Activated naive CD4-positive, alpha-beta T cell treated with Interleukin-2 at 50 U/mL for 16 hours (primary cell): ENCODE measurements at regions not wholly inside any gene's neighbourhood (a gene's known extent, or its start where the extent isn't known, plus 50 kb on each side); places are given as distances from the start of the nearest gene placed in this dataset.
A peak's percentile ranks its signal among the peaks of the same experiment; 100 is the strongest.
"Not testable (repeated sequence)": the region's sequence is repeated elsewhere in the genome, so short reads cannot be mapped to it uniquely, and the experiment has no call there.

Source experiments
- DNase-seq: peaks from one replicate; pipeline ENCODE4 v3.0.0-alpha.2; 2020

DNA sequence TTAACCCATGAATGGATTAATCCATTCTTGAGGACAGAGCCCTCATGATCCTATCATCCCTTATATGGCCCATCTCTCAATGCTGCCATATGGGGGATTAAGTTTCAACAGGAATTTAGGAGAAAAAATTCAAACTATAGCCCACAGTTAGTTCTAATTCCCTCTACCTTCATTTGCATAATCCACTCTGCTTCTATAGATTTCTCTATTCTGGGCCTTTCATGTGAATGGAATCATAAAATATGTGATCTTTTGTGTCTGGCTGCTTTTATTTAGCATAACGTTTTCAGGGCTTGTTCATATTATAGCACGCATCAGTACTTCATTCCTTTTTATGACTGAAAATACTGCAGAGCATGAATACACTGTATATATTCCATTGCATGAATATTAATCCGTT, 55.4 kb downstream of the CTSL start:
- DNase-seq: no peak

DNA sequence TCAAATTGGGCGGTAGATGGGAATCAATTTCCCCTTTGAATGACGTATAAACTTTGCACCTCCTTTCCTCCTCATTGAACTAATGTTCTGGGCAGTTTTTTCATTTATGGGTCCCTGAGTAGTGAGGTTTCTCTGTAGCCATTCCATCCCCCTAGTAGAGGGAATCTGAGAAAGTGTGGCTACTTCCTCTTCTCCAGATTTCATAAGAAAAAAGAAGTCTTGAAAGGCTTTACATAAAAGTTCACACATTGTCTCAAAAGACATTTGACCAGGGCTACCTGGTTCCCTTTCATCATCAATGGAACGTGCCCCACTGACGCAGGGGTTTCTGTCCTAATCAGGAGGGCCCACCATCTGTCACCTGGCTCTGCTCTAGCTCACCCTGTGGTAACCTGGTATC, 57.3 kb downstream of the CTSL start:
- DNase-seq: no peak

DNA sequence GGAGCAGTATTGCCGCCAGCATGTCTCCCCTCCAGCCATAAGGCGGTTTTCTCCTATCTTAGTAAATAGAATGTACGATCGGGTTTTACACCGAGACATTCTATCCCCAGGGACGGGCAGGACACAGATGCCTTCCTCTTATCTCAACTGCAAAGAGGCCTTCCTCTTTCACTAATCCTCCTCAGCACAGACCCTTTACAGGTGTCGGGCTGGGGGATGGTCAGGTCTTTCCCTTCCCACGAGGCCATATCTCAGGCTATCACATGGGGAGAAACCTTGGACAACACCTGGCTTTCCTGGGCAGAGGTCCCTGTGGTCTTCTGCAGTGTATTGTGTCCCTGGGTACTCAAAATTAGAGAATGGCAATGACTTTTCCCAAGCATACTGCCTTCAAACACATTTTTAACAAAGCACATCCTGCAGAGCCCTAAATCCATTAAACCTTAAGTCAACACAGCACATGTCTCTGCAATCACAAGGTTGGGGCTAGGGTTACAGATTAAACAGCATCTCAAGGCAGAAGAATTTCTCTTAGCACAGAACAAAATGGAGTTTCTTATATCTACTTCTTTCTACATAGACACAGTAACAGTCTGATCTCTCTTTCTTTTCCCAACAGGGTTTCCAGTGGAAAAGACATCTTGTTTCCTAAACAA, 59.5 kb downstream of the CTSL start:
- not testable (repeated sequence) for DNase-seq

DNA sequence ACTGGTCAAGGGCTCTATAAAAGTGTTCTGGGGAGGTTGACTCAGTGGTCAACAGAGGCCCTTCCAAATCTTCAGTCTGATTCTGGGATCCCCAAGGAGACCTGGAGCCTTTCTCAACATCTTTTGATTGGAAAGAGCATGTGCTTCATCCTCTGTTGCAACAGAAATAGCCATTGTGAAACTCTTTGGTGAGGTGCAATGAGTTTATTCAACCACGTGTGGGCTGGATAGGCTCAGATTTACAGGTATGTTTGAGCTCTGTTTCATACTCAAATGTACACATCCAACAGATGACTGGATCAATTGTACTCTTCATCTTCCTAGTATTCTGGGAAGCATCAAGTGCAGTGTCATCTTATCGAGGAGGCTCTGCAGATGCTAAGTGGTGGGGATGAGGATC, 60.5 kb downstream of the CTSL start:
- no peak for DNase-seq

- no peak for DNase-seq
These were observed 61.0 kb downstream of the CTSL start for GRCh38 chr9:87786876-87787275.

DNA sequence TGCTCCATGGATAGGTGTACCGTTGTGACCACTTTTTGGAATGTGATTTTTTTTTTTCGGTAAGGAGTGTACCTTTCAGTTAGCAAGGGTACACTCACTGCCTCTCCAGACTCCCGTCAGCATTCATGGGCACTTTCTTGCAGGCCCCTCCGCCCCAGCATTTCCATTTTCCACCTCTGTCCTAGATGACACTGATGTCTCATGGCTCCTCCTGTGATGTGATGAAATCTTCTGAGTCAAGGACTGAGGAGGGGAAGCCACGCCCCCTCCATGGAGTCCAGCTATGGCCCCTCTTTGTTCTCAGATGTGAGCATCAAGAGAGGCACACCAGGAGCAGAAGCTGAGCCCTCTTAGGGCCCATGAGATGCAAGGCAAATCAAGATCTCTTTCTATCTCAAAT, 61.8 kb downstream of the CTSL start:
- no peak for DNase-seq

DNA sequence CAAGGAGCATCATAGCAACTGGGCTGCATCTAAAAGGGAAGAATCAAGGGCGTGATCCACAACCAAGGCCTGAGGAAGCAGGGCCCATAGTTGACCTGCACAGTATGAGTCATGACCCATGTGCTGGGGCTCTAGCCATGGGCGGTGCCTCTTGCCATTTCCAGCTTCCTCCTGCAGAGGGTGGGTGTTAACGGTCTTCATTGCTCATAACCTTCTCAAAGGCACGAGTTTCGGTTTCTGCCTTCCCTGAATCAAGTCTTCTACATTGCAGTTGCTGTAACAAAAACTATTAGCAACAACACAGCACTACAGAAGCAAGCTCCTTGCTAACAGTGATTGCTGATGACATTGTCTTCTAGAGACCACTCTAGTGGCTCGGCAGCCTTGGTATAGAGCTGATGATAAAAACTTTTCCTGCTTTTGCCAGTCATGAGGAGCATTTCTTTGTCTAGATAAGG, 66.9 kb downstream of the CTSL start:
- peak; percentile 57 for DNase-seq

- no peak for DNase-seq
These were observed 67.4 kb downstream of the CTSL start for GRCh38 chr9:87793292-87793691.

- DNase-seq: no peak
These were observed 69.3 kb downstream of the CTSL start for GRCh38 chr9:87795178-87795577.

GRCh38 chr9:87796196-87796595, 70.3 kb downstream of the CTSL start:
- no peak for DNase-seq

- DNase-seq: no peak
These were observed 72.4 kb downstream of the CTSL start for GRCh38 chr9:87798261-87798833.

DNA sequence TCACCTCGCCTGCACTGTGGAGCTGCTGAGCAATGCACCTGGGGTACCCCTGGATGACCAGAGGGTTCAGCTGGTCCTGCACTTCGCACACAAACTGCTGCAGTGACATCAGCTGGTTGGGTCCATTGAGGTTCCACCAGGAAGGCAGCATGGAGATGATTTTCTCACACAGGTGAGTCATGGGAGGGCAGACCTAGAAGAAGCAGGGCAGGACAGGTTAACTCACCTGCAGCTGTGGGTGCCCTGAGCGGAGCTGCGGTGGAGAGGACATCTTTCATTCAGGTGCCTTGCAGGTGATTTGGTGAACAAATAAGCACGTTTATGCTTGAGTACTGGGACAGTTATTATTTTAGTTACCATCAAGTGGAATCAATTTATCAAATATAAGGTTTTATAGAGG, 73.6 kb downstream of the CTSL start:
- no peak for DNase-seq

DNA sequence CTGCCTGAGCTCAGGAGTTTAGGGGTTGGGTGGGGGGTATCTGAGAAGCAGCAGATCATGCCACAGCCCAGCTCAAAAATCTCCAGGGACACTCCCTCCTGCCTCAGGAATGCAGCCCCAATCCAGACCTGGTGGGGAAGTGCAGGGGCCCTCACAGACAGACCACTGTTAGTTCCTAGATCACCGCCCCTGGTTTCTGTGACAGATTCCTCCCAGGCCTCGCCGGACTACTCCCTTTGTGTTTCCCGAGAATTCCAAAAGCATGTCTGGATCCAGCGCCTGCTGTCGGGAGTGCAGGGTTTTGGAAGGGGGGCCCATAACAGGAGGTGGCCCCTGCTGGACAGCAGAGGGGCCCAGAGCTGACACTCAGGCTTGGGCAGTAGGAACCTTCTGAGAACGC, 74.5 kb downstream of the CTSL start:
- no peak for DNase-seq

DNA sequence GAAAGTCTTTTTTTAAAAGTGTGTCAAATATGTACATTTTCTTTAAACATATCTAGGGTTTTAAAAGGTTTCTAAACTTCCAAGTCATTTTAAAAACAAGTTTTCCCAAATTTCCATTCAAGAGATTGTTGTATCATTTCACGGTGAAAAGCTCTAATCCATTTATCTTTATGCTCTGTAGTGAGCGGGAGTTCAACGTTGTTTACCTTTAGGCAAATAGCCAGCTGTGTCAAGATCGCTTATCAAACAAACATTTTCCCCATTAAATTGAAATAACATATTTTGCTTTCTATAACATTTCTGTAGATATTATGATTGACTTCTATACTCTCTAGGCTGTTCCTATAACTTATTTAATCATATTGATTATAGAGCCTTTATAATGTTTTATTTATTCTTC, 75.1 kb downstream of the CTSL start:
- no peak for DNase-seq

DNA sequence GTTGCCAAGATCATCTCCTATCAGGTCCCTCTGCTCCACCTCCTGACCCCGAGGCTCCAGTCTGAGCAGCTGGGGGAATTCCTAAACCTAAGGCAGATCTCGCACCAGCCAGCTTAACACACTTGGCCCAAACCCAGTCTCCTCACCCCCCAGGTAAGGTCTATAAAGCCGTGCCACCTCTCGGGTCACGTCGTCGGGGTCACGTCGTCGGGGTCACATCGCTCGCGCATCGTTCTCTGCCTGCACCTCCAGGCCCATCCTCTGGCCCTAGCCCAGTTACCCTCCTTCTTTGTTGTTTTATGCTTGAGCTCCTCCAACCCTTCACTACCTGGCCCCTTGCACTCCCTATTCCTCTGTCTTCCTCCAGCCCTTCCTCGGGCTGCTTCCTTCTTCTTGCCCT, 77.2 kb downstream of the CTSL start:
- DNase-seq: no peak

GRCh38 chr9:87803623-87804345, 77.9 kb downstream of the CTSL start:
- no peak for DNase-seq

DNA sequence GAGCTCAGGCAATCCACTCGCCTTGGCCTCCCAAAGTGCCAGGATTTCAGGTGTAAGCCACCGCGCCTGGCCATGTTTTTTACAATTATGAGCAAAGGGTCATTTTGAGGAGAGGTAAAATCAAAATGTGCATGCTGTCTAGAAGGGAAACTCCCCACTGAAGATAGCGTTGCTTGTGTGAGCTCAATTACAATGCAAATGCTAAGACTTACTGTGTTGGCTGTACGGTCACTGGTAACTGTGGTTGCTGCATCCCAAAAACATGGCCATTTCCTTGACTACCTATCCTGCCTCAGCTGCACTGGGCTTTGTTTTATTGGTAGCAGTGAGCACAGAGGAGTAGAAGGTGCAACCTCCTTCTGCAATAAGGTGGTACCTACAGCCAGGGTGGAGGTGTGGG, 77.4 kb upstream of the SPATA31E1 start:
- DNase-seq: no peak

DNA sequence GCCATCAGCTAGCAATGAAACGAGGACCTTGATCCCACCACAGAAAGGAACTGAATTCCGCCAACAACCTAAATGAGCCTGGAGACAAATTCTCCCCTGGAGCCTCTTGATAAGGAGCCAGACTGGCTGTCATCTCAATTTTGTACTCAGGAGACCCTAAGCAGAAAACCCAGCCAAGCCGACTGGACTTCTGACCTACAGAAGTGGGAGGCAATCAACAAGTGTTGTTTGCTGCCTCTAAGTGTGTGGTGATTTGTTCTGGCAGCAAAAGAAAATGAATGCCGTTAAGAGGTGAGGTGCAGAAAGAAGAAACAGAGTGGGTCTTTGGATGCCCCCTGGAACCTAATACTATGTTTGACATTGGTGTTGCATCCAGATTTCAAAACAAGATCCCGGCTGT, 72.7 kb upstream of the SPATA31E1 start:
- DNase-seq: no peak

DNA sequence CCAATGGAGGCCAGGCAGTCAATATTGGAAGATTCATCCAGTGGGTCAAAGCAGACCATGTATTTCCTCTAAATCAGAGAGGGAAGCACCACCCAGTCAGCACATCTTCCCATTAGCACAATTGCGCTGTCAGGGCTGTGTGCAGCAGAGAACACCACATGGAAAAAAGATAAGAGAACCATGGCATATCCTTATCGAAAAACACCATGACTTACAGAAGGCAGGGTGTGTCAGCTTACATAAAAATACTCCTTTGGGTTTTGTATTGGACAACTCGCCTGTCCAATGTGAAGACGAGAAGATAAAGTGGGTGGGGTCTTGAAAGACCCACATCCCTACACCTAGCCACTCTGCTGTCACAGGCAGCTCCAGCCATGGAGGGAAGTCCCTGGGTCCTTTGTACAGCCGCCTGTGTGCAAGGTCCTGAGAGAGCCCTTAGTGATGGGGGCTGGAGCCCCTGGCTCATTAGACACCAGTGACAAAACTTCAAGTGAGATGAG, 71.9 kb upstream of the SPATA31E1 start:
- DNase-seq: no peak

GRCh38 chr9:87812375-87813118, 70.1 kb upstream of the SPATA31E1 start:
- peak; percentile 42 for DNase-seq

DNA sequence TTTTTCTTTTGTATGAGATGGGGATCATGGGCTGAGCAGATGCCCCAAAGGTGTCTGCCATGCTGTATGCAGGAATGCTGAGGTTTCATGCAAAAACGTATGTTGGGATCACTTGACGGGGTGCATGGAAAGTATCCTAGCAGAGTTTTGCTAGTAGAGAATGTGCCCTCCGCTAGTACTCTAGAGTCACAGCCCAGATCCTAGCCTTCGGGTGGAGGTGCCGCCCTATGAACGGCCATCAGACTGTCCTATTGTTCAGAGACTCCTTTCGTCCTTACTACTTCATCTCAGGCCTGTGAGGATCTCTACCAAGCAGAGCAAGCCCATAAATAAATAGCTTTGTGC, 69.6 kb upstream of the SPATA31E1 start:
- DNase-seq: no peak

GRCh38 chr9:87816036-87816435, 66.6 kb upstream of the SPATA31E1 start:
- DNase-seq: no peak

DNA sequence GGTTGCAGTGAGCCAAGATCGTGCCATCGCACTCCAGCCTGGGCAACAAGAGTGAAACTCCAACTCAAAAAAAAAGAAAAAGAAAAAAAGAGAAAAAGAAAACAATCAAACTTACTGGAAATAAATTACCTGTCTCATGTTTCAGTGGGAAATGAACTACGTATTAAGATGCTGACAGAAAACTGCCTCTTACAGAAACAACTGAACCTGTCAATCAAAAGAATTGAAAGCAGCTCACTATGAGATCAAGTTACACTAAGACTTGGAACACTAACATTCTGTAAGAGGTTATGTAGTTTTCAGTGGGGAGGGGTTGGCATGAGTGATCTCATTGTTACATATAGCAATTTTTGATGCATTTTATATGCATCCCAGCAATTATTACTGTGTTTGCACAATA, 64.4 kb upstream of the SPATA31E1 start:
- no peak for DNase-seq
